Activated CD8-positive, alpha-beta memory T cell treated with anti-CD3 and anti-CD28 coated beads for 48 hours (primary cell): ENCODE measurements at regions not wholly inside any gene's neighbourhood (a gene's known extent, or its start where the extent isn't known, plus 50 kb on each side); places are given as distances from the start of the nearest gene placed in this dataset.

Experiments used
- DNase-seq, 3 experiments: peaks; one replicate each; pipeline ENCODE4 v3.0.0-alpha.2; 2020; ENCODE audit warnings: low read depth in 2 of 3, low spot score in 2 of 3

GRCh38 chr10:7478727-7479457 is 68.1 kb upstream of the SFMBT2 start:
- DNase-seq = no peak

- no peak for DNase-seq
Observed at GRCh38 chr10:7477538-7478334, 66.9 kb upstream of the SFMBT2 start.

GRCh38 chr10:7475939-7476338 is 65.1 kb upstream of the SFMBT2 start:
- no peak for DNase-seq

GRCh38 chr10:7475046-7475911 is 64.4 kb upstream of the SFMBT2 start:
- no peak for DNase-seq

GRCh38 chr10:7474388-7474787 is 63.6 kb upstream of the SFMBT2 start:
- no peak for DNase-seq

- no peak for DNase-seq
Observed at GRCh38 chr10:7473474-7473873, 62.6 kb upstream of the SFMBT2 start.

GRCh38 chr10:7471720-7472367 is 61.0 kb upstream of the SFMBT2 start:
- no peak for DNase-seq

GRCh38 chr10:7470371-7470770 is 59.5 kb upstream of the SFMBT2 start:
- DNase-seq = no peak

- no peak for DNase-seq
Observed at GRCh38 chr10:7467031-7467667, 56.3 kb upstream of the SFMBT2 start.

- DNase-seq = no peak
Observed at GRCh38 chr10:7464691-7465090, 53.9 kb upstream of the SFMBT2 start.
